T-helper 17 cell (primary cell): ENCODE measurements at regions not wholly inside any gene's neighbourhood (a gene's known extent, or its start where the extent isn't known, plus 50 kb on each side); places are given as distances from the start of the nearest gene placed in this dataset.

ENCODE experiments used
- ATAC-seq: fragments of 150-1000 bp; cut with Tn5 transposase; 2 replicates; pipeline ENCODE4 v1.10.0; 2021; ENCODE audit warnings: mild to moderate bottlenecking, moderate library complexity
- DNase-seq, 3 donors: peaks; one replicate each; pipeline versions ENCODE4 v3.0.0 to v3.0.0-alpha.2; 2020 to 2021
- H3K9me3 ChIP-seq: one replicate; pipeline ENCODE4 v1.7.0; 2013; ENCODE audit warnings: low read length, mild to moderate bottlenecking; ENCODE audit not compliant: control insufficient read depth, poor library complexity, severe bottlenecking
- H3K27ac Mint-ChIP-seq: one replicate; pipeline ENCODE4 v1.8.0; 2022; ENCODE audit warnings: mild to moderate bottlenecking, moderate library complexity, mixed read lengths
- H3K27me3 Mint-ChIP-seq: one replicate; pipeline ENCODE4 v1.8.0; 2022; ENCODE audit warnings: mixed read lengths
- H3K36me3 Mint-ChIP-seq: one replicate; pipeline ENCODE4 v1.8.0; 2022; ENCODE audit warnings: low read depth, mixed read lengths
- H3K4me1 Mint-ChIP-seq: one replicate; pipeline ENCODE4 v1.8.0; 2022; ENCODE audit warnings: mild to moderate bottlenecking, mixed read lengths
- H3K4me3 Mint-ChIP-seq: one replicate; pipeline ENCODE4 v1.8.0; 2022; ENCODE audit warnings: mild to moderate bottlenecking, moderate library complexity, mixed read lengths

DNA sequence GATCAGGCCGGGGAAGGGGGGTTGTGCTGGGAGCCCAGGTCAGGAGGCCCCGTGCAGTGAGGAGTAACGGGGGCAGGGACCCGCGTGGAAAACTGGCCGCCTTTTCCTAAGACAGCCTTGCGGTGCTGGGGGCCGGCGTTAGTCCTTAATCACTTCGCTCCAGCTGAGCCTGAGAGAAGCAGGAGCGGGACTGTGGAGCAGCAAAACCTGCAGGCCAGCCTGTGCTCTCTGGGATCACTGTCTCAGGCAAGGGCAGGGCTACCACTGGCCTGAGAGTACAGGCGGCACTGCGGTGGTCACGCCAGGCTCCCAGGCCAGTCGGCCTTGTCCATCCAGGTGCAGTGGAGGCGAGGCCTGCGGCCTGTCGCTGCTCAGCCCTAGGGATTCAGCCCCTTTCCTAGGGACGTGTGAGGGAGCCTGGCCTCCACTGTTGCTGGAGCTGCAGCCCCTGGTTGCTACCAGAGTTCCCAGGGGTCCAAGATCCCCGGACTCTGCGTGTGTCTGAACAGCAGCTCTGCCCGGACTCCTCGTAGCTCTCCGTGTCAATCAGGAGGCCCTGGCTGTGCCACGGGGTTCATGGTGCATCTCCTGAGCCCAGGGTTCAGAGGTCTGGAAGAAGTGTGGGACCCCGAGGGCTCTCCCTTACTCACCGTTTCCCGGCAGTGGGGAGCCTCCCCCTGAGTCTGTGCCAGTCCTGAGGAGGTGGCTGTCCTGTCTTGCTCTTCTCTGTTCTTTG is 2141.7 kb upstream of the TENM3 start:
- no peak overlapping the region for H3K27ac Mint-ChIP-seq
- no peaks in the 10 kb centered on the region for H3K9me3 ChIP-seq
- no peaks in the 10 kb centered on the region for H3K36me3 Mint-ChIP-seq
- no peaks in the 10 kb centered on the region for H3K4me1 Mint-ChIP-seq
- H3K27me3 Mint-ChIP-seq, result no peaks in the 10 kb centered on the region
- H3K4me3 Mint-ChIP-seq, result no peak overlapping the region
- ATAC-seq (no peak), DNase-seq (no peak)

DNA sequence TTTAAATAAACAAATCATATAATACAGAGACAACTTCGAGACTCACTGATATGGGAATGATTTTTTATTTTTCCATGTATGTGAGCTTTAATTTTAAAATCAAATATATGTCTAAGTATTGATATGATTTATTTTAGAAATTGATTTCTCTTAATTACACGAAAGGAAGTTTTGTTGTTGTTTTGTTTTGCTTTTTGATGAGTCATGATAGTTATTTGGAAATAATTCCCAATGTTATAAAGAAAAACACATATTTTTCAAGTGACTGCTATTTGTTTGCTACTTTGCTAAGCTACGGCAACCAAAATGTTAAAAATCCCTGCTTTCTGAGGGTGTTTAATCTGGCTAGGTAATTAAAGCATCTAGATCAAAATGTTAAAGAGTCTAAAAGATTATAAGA is 2139.4 kb upstream of the TENM3 start:
- H3K27me3 Mint-ChIP-seq, result no peaks in the 10 kb centered on the region

DNA sequence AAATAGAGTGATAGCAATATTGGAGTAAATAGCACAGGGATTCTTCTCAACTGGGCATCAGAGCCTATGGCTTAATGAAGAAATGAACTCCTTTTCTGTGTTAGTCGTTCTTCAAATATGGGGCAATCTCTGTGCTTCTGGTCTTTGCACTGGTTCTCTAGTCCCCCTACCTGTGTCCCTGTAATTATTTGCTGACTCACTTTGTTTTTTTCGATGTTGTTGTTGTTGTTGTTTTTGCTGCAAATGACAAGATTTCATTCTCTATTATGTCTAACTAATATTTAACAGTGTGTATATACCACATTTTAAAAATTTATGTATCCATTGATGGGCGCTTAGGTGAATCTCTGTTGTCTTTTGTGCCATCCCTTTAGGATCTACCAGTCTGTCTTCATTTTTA is 2137.8 kb upstream of the TENM3 start:
- Mint-ChIP-seq H3K27me3 (no peaks in the 10 kb centered on the region), H3K4me3 (no peak overlapping the region), H3K4me1 (no peaks in the 10 kb centered on the region), H3K27ac (no peak overlapping the region), H3K36me3 (no peaks in the 10 kb centered on the region)
- ATAC-seq (no peak), DNase-seq (no peak)
- H3K9me3 ChIP-seq, result no peaks in the 10 kb centered on the region

More for the DNA sequence above, 2139.4 kb upstream of the TENM3 start:
- H3K4me1 Mint-ChIP-seq, result no peaks in the 10 kb centered on the region
- H3K27ac Mint-ChIP-seq, result no peak overlapping the region
- no peak for ATAC-seq
- no peak for DNase-seq
- H3K36me3 Mint-ChIP-seq, result no peaks in the 10 kb centered on the region
- no peak overlapping the region for H3K4me3 Mint-ChIP-seq
- H3K9me3 ChIP-seq, result no peaks in the 10 kb centered on the region

DNA sequence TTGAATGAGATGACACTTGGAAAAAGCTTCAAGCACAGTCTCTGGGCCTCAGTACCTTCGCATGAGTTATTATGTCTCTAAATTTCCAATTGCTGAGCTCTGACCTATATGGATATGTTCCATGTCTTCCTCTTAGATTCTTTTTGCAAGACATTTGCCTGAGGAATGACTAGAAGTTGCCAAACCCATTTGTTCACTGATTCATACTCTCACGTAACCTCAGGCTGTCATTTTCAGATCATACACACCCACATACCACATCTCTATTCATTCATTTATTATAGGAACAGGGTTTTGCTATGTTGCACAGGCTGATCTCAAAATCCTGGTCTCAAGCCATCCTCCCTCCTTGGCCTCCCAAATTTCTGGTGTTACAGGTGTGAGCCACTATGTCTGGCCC is 2137.1 kb upstream of the TENM3 start:
- Mint-ChIP-seq H3K4me1 (no peaks in the 10 kb centered on the region), H3K27me3 (no peaks in the 10 kb centered on the region), H3K27ac (no peak overlapping the region), H3K36me3 (no peaks in the 10 kb centered on the region), H3K4me3 (no peak overlapping the region)
- no peak for ATAC-seq
- no peak for DNase-seq
- H3K9me3 ChIP-seq, result no peaks in the 10 kb centered on the region

DNA sequence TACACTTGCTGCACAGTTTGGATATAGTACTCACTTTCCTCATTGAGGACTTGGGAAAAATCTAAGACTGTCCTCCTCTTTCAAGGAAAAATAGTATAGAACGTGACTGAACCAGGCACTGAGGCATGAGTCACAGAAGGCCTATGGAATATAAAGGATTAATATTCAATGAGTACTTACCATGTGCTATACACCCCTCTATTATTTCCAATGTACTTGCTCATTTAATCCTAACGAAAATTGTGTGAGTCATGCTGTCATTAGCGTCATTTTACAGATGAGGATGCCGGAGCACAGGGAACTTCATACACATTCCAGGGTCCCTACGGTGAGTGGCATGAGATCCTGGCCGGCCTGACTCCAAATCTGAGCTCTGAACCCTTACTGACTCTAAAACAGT is 2136.2 kb upstream of the TENM3 start:
- no peaks in the 10 kb centered on the region for H3K4me1 Mint-ChIP-seq
- no peak overlapping the region for H3K4me3 Mint-ChIP-seq
- DNase-seq, result no peak
- no peak overlapping the region for H3K27ac Mint-ChIP-seq
- no peaks in the 10 kb centered on the region for H3K27me3 Mint-ChIP-seq
- no peak for ATAC-seq
- H3K9me3 ChIP-seq, result no peaks in the 10 kb centered on the region
- no peaks in the 10 kb centered on the region for H3K36me3 Mint-ChIP-seq

DNA sequence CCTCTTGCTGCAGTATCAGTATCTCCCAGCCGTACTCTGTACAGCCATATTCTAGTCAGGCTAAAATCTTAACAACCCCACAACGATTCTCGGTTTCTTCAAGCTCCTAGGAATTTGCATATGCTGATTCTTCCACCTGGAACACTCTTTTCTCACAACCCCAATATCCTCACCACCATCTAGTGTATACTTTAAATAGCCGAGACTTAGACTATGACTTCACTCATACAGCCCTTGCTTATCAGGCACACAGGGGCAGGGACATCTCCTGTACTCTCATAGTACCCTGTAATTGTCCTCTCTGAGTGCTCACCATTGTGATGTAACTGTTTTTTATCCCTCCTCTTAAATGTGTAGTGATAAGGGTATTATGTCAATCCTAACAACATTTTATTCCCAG is 2126.4 kb upstream of the TENM3 start:
- H3K27me3 Mint-ChIP-seq, result no peaks in the 10 kb centered on the region
- no peaks in the 10 kb centered on the region for H3K4me1 Mint-ChIP-seq
- no peak overlapping the region for H3K4me3 Mint-ChIP-seq
- no peak for DNase-seq
- H3K9me3 ChIP-seq, result no peaks in the 10 kb centered on the region
- H3K27ac Mint-ChIP-seq, result no peak overlapping the region
- no peaks in the 10 kb centered on the region for H3K36me3 Mint-ChIP-seq
- no peak for ATAC-seq

DNA sequence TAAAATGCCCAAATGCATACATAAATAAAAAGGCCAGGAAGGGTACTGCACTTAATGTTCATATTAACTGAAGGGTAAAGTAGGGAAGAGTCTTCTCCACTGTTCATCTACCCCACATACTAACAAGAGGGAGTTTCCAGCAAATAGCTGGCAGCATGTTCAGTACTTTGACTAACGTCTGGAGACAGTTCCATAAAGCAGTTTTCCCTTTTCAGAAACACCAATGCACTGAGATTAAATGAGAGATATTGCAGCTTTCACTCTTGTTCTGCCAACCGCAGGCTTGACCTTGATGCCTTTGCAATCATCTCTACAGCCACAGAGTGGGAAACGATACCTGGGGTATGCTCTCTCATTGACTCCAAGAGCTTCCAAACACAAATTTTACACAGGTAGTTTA is 2123.1 kb upstream of the TENM3 start:
- no peaks in the 10 kb centered on the region for H3K9me3 ChIP-seq
- no peaks in the 10 kb centered on the region for H3K36me3 Mint-ChIP-seq
- no peak for ATAC-seq

DNA sequence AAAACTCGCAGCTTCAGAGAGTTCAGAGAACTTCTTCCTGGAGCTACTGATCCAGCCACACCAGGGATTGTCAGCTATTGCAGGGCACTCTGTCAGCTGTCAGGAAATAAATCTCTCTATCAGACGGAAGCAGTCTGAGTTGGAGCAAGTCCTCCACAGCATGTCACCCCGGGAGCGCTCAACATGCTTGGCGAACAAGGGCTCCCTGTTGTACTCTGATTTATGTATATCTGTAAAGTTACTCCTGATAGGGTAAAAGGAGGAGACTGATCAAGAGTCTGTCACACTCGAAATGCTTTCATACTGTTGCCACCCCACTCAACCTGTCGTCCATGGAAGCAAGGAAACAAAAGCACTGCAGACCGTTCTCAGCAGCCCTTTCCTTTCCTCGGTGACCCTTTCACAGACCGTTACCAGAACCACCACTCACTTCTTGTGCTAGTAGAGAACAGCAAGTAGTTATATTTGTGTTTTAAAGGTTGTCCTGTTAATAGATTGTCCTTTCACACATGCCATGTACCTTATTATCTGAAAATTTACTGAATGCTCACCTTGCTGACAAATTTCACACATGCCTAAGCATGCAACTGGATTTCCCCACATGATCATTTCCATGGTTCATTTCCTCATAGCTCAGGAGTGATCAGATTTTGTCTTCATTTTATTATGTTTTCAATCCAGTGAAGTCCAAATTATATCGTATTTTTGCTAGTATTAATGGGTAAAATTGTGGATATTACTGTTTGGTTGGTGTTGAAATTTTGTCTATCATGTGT is 2108.9 kb upstream of the TENM3 start:
- no peak for DNase-seq
- no peak overlapping the region for H3K4me3 Mint-ChIP-seq

More for the DNA sequence above, 2123.1 kb upstream of the TENM3 start:
- Mint-ChIP-seq H3K4me3 (no peak overlapping the region), H3K27ac (no peak overlapping the region), H3K27me3 (no peaks in the 10 kb centered on the region), H3K4me1 (no peaks in the 10 kb centered on the region)
- no peak for DNase-seq

DNA sequence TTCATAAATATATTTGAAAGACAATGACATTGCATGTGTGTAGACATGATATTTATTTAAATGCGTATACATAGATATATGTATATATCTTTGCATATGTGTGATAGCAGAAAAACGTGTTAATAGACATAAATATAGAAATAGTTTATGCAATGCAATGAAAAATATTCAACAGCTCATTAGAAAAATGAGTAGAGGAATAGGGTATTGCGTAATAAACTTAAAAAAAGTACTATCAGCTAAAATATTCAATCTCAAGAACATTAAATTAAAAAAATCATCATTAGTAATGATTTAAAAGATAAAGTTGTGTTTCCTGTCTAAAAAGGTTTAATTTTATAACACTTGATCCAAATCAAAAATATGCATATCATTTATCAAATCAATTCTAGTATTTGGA is 2101.5 kb upstream of the TENM3 start:
- no peak for ATAC-seq
- Mint-ChIP-seq H3K4me3 (no peak overlapping the region), H3K27me3 (no peaks in the 10 kb centered on the region), H3K27ac (no peak overlapping the region), H3K36me3 (no peaks in the 10 kb centered on the region), H3K4me1 (no peaks in the 10 kb centered on the region)
- no peaks in the 10 kb centered on the region for H3K9me3 ChIP-seq
- DNase-seq, result no peak

More for the DNA sequence above, 2108.9 kb upstream of the TENM3 start:
- no peaks in the 10 kb centered on the region for H3K4me1 Mint-ChIP-seq
- no peaks in the 10 kb centered on the region for H3K9me3 ChIP-seq
- no peaks in the 10 kb centered on the region for H3K36me3 Mint-ChIP-seq
- no peak for ATAC-seq
- H3K27ac Mint-ChIP-seq, result no peak overlapping the region
- no peaks in the 10 kb centered on the region for H3K27me3 Mint-ChIP-seq

DNA sequence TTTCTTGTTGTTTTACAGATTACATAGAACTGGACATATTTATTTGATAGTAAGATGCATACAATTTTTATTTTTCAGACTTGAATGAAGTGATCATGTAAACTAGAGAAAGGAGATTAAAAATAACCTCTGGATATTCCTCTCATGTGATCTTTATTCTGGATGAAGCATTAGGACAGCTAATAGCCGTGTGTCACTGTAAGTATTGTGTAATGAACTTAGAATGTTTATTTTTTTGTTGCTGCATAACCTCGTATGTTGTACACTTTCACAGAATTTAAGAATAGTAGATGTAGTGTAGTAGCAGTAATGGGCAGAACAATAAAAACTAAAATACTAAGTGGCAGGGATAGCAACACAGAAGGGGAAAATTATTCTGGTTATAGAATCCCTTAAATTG is 2094.5 kb upstream of the TENM3 start:
- DNase-seq (no peak), ATAC-seq (no peak)
- Mint-ChIP-seq H3K27me3 (no peaks in the 10 kb centered on the region), H3K27ac (no peak overlapping the region), H3K4me1 (no peaks in the 10 kb centered on the region), H3K4me3 (no peak overlapping the region), H3K36me3 (no peaks in the 10 kb centered on the region)
- no peaks in the 10 kb centered on the region for H3K9me3 ChIP-seq

DNA sequence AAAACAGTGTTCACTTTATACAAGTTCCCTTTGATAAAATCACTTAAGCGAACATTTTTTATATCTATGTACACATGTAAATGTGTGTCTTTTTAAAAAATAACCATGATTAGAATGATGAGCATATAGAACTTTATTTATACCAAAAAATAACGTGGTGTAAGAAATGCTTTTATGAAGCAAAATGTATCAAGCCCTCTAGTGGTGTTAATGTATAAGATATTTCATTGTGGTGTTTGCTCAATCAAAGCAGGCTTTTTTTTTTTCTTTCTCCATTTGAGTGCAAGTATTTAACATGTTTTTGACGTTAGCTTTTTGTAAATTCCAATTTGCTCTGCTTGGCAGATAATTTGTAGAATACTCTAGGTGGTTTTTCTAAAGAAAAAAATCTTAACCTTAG is 2092.4 kb upstream of the TENM3 start:
- Mint-ChIP-seq H3K4me3 (no peak overlapping the region), H3K27ac (no peak overlapping the region), H3K4me1 (no peaks in the 10 kb centered on the region), H3K36me3 (no peaks in the 10 kb centered on the region), H3K27me3 (no peaks in the 10 kb centered on the region)
- peaks cover 3% of the 10 kb centered on the region for H3K9me3 ChIP-seq
- ATAC-seq (no peak), DNase-seq (no peak)

DNA sequence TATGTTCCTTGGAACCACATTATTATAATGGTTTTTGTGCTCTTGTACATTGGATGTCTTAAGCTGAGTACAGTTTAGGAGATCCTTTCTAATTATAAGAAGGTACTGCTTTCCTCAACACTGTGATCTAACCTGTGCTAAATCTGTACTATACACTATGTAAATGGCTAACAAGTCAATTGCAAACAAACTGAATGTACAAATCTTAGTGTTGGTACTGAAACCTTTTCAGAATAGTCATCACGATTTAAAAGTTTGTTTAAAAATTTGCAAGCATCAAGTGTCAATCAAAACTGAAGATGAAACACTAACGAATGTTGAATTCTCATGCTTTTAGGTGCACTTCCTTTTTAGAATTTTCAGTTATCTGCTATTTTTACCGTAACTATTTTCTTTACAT is 2090.4 kb upstream of the TENM3 start:
- Mint-ChIP-seq H3K4me3 (no peak overlapping the region), H3K4me1 (no peaks in the 10 kb centered on the region), H3K27ac (no peak overlapping the region), H3K36me3 (no peaks in the 10 kb centered on the region), H3K27me3 (no peaks in the 10 kb centered on the region)
- no peak for ATAC-seq
- peaks cover 3% of the 10 kb centered on the region for H3K9me3 ChIP-seq
- DNase-seq, result no peak

DNA sequence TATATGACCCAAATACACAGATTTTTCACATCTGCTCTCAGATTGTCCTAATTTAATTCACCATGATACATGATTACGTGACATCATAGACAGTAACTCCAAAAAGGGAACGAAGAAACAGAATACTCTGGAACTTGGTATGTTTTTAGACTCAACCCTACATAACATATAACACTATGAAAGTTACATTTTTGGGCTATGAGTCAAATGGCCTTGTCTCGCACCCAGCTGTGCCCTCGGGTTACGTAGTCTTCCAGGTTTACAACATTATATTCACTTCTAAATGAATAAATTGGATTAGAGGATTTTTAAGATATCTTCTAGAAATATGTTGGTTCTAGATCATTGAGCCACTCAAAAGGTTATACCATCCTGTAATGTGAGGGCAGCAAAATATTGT is 2089.6 kb upstream of the TENM3 start:
- no peak for ATAC-seq
- Mint-ChIP-seq H3K4me1 (no peaks in the 10 kb centered on the region), H3K36me3 (no peaks in the 10 kb centered on the region), H3K27me3 (no peaks in the 10 kb centered on the region), H3K4me3 (no peak overlapping the region), H3K27ac (no peak overlapping the region)
- peaks cover 3% of the 10 kb centered on the region for H3K9me3 ChIP-seq
- DNase-seq, result no peak

DNA sequence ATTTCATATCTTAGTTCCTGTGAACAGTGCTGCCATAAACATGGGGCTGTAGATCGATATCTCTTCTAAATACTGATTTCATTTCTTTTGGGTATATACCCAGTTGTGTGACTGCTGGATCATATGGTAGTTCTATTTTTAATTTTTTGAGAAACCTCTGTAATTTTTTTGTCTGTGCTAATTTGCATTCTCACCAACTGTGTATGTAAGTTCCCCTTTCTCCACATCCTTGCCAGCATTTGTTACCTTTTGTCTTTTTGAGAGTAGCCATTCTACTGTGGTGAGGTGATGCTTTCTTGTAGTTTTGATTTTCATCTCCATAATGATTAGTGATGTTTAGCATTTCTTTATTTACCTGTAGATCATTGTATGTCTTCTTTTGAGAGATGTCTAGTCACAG is 2086.5 kb upstream of the TENM3 start:
- Mint-ChIP-seq H3K4me3 (no peak overlapping the region), H3K36me3 (no peaks in the 10 kb centered on the region), H3K4me1 (no peaks in the 10 kb centered on the region), H3K27ac (no peak overlapping the region), H3K27me3 (no peaks in the 10 kb centered on the region)
- ATAC-seq (no peak), DNase-seq (no peak)
- peaks cover 3% of the 10 kb centered on the region for H3K9me3 ChIP-seq
